Trophoblast cell (in vitro differentiated cells and primary cell): ENCODE measurements at regions not wholly inside any gene's neighbourhood (a gene's known extent, or its start where the extent isn't known, plus 50 kb on each side); places are given as distances from the start of the nearest gene placed in this dataset.

Experiments used
- DNase-seq, 2 donors: peaks; one replicate each; pipeline ENCODE4 v3.0.0-alpha.2; 2016
- H2AFZ ChIP-seq: 2 replicates; pipeline ENCODE4 v1.6.1; 2013; ENCODE audit warnings: low read length, moderate library complexity, mild to moderate bottlenecking; ENCODE audit not compliant: insufficient read depth, poor library complexity
- H2AK5ac ChIP-seq: 2 replicates; pipeline ENCODE4 v1.6.1; 2013; ENCODE audit warnings: mild to moderate bottlenecking, low read length
- H2BK120ac ChIP-seq: 2 replicates; pipeline ENCODE4 v1.6.1; 2013; ENCODE audit warnings: low read length, mild to moderate bottlenecking, moderate library complexity; ENCODE audit not compliant: insufficient read depth, poor library complexity
- H2BK12ac ChIP-seq: 2 replicates; pipeline ENCODE4 v1.6.1; 2013; ENCODE audit warnings: mild to moderate bottlenecking, low read length, moderate library complexity
- H2BK5ac ChIP-seq: 2 replicates; pipeline ENCODE4 v1.6.1; 2013; ENCODE audit warnings: low read length, low read depth, moderate library complexity, mild to moderate bottlenecking; ENCODE audit not compliant: poor library complexity
- H3K14ac ChIP-seq: 2 replicates; pipeline ENCODE4 v1.6.1; 2013; ENCODE audit warnings: mild to moderate bottlenecking, low read length
- H3K18ac ChIP-seq: 2 replicates; pipeline ENCODE4 v1.6.1; 2013; ENCODE audit warnings: mild to moderate bottlenecking, low read length
- H3K23ac ChIP-seq: 2 replicates; pipeline ENCODE4 v1.6.1; 2013; ENCODE audit warnings: low read length
- H3K27ac ChIP-seq: 2 replicates; pipeline ENCODE4 v1.5.1; 2013; ENCODE audit warnings: low read depth, mild to moderate bottlenecking, inconsistent platforms, low read length, moderate library complexity
- H3K27me3 ChIP-seq: 2 replicates; pipeline ENCODE4 v1.6.1; 2013; ENCODE audit warnings: inconsistent platforms, mild to moderate bottlenecking, low read length, moderate library complexity; ENCODE audit not compliant: insufficient read depth
- H3K36me3 ChIP-seq, 2 experiments: 1 replicate in 1 of 2; 2 replicates in 1 of 2; pipeline ENCODE4 v1.6.1; 2013; ENCODE audit warnings: low read length in 2 of 2, mild to moderate bottlenecking in 2 of 2, moderate library complexity in 1 of 2; ENCODE audit not compliant: insufficient read depth in 2 of 2, control insufficient read depth in 1 of 2
- H3K4ac ChIP-seq: 2 replicates; pipeline ENCODE4 v1.6.1; 2013; ENCODE audit warnings: low read depth, mild to moderate bottlenecking, low read length, moderate library complexity
- H3K4me1 ChIP-seq, 2 experiments: 1 replicate in 1 of 2; 2 replicates in 1 of 2; pipeline ENCODE4 v1.6.1; 2013; ENCODE audit warnings: low read length in 2 of 2, mild to moderate bottlenecking in 2 of 2, moderate library complexity in 1 of 2; ENCODE audit not compliant: insufficient read depth in 2 of 2, control insufficient read depth in 1 of 2
- H3K4me2 ChIP-seq: 2 replicates; pipeline ENCODE4 v1.6.1; 2013; ENCODE audit warnings: inconsistent platforms, mild to moderate bottlenecking, low read length, moderate library complexity
- H3K4me3 ChIP-seq: 2 replicates; pipeline ENCODE4 v1.5.1; 2013; ENCODE audit warnings: mild to moderate bottlenecking, low read depth, low read length, inconsistent platforms
- H3K79me1 ChIP-seq: one replicate; pipeline ENCODE4 v1.6.1; 2013; ENCODE audit warnings: low read length
- H3K79me2 ChIP-seq: 2 replicates; pipeline ENCODE4 v1.6.1; 2013; ENCODE audit warnings: low read length, mild to moderate bottlenecking; ENCODE audit not compliant: control insufficient read depth, insufficient read depth, poor library complexity
- H3K9ac ChIP-seq: 2 replicates; pipeline ENCODE4 v1.6.1; 2013; ENCODE audit warnings: mild to moderate bottlenecking, low read length
- H3K9me3 ChIP-seq: 2 replicates; pipeline ENCODE4 v1.6.1; 2013; ENCODE audit warnings: low read depth, mild to moderate bottlenecking, control low read depth, inconsistent platforms, low read length; ENCODE audit not compliant: insufficient read depth
- H4K12ac ChIP-seq: 2 replicates; pipeline ENCODE4 v1.6.1; 2013; ENCODE audit warnings: low read depth, mild to moderate bottlenecking, low read length, moderate library complexity
- H4K8ac ChIP-seq: 2 replicates; pipeline ENCODE4 v1.6.1; 2013; ENCODE audit warnings: low read depth, mild to moderate bottlenecking, low read length, moderate library complexity
- H4K91ac ChIP-seq: one replicate; pipeline ENCODE4 v1.6.1; 2013; ENCODE audit warnings: low read depth, mild to moderate bottlenecking, low read length, moderate library complexity
- WGBS: extraction: QIAGEN DNeasy Blood & Tissue Kit; methylation state at CpG from one replicate; pipeline ENCODE4 v1.1.7; 2013; ENCODE audit warnings: missing lambda C conversion rate; ENCODE audit not compliant: insufficient read length, insufficient coverage; ENCODE audit errors: extremely low coverage; 5-methylcytosine and 5-hydroxymethylcytosine counted together

- no peak overlapping the region for H2BK120ac ChIP-seq
These were observed 2338.8 kb downstream of the PCDH7 start for GRCh38 chr4:33058998-33059397.

GRCh38 chr4:33060674-33061542, 2340.7 kb downstream of the PCDH7 start:
- no peak overlapping the region for H3K4me3 ChIP-seq
- no peak overlapping the region for H2BK12ac ChIP-seq
- H4K12ac ChIP-seq = no peak overlapping the region
- no peaks in the 10 kb centered on the region for H3K36me3 ChIP-seq
- H3K4me1 ChIP-seq = peaks cover 2% of the 10 kb centered on the region in 2 experiments
- H3K79me2 ChIP-seq = no peaks in the 10 kb centered on the region
- no CpG with 5 or more reads among the region's 12 CpGs for WGBS
- H2BK120ac ChIP-seq = no peak overlapping the region
- H3K4me2 ChIP-seq = no peak overlapping the region
- H4K91ac ChIP-seq = no peak overlapping the region
- no peak overlapping the region for H3K9ac ChIP-seq
- no peak overlapping the region for H3K18ac ChIP-seq
- no peak overlapping the region for H4K8ac ChIP-seq
- peaks cover 5% of the 10 kb centered on the region for H3K79me1 ChIP-seq
- H3K4ac ChIP-seq = no peak overlapping the region
- no peak overlapping the region for H3K23ac ChIP-seq
- H3K27ac ChIP-seq = no peak overlapping the region
- DNase-seq = peak; percentile 26 to 68
- H2AFZ ChIP-seq = no peak overlapping the region
- H3K14ac ChIP-seq = no peak overlapping the region
- no peaks in the 10 kb centered on the region for H3K9me3 ChIP-seq
- no peaks in the 10 kb centered on the region for H3K27me3 ChIP-seq
- H2AK5ac ChIP-seq = no peak overlapping the region
- no peak overlapping the region for H2BK5ac ChIP-seq

More at GRCh38 chr4:33058998-33059397, 2338.8 kb downstream of the PCDH7 start:
- H2AK5ac ChIP-seq = no peak overlapping the region
- no peak overlapping the region for H4K12ac ChIP-seq
- no peak overlapping the region for H3K9ac ChIP-seq
- H3K27me3 ChIP-seq = no peaks in the 10 kb centered on the region
- no peak overlapping the region for H3K4me2 ChIP-seq
- no peaks in the 10 kb centered on the region for H3K79me2 ChIP-seq
- no peaks in the 10 kb centered on the region for H3K36me3 ChIP-seq
- H2AFZ ChIP-seq = no peak overlapping the region
- H3K4me1 ChIP-seq = peaks cover 2% of the 10 kb centered on the region in 2 experiments
- H3K9me3 ChIP-seq = no peaks in the 10 kb centered on the region
- H3K14ac ChIP-seq = no peak overlapping the region
- H2BK5ac ChIP-seq = no peak overlapping the region
- H3K27ac ChIP-seq = no peak overlapping the region
- no peak overlapping the region for H4K8ac ChIP-seq
- no peak overlapping the region for H3K4me3 ChIP-seq
- peaks cover 3% of the 10 kb centered on the region for H3K79me1 ChIP-seq
- H3K18ac ChIP-seq = no peak overlapping the region
- no peak overlapping the region for H2BK12ac ChIP-seq
- H3K4ac ChIP-seq = no peak overlapping the region
- no peak for DNase-seq
- H4K91ac ChIP-seq = no peak overlapping the region
- no peak overlapping the region for H3K23ac ChIP-seq

- H2BK5ac ChIP-seq = no peak overlapping the region
- no peak overlapping the region for H2AK5ac ChIP-seq
- H2BK120ac ChIP-seq = no peak overlapping the region
- H3K79me2 ChIP-seq = no peaks in the 10 kb centered on the region
- no peaks in the 10 kb centered on the region for H3K9me3 ChIP-seq
- H4K91ac ChIP-seq = no peak overlapping the region
- H4K12ac ChIP-seq = no peak overlapping the region
- no peak overlapping the region for H3K27ac ChIP-seq
- H3K18ac ChIP-seq = no peak overlapping the region
- H2AFZ ChIP-seq = no peak overlapping the region
- no peak overlapping the region for H3K4ac ChIP-seq
- H4K8ac ChIP-seq = no peak overlapping the region
- H2BK12ac ChIP-seq = peak overlapping the region; percentile 71
- peaks cover 2% of the 10 kb centered on the region in 2 experiments for H3K4me1 ChIP-seq
- no peak overlapping the region for H3K23ac ChIP-seq
- no peaks in the 10 kb centered on the region for H3K36me3 ChIP-seq
- no peaks in the 10 kb centered on the region for H3K27me3 ChIP-seq
- no peak overlapping the region for H3K4me3 ChIP-seq
- H3K9ac ChIP-seq = no peak overlapping the region
- no peak for DNase-seq
- no peak overlapping the region for H3K4me2 ChIP-seq
- H3K79me1 ChIP-seq = peaks cover 5% of the 10 kb centered on the region
- H3K14ac ChIP-seq = no peak overlapping the region
These were observed 2341.6 kb downstream of the PCDH7 start for GRCh38 chr4:33061727-33062126.

- Histone ChIP-seq H4K91ac (no peak overlapping the region), H2BK12ac (peak overlapping the region; percentile 61), H3K4me1 (peaks cover 2% of the 10 kb centered on the region in 2 experiments), H3K4me2 (no peak overlapping the region), H3K79me1 (peaks cover 5% of the 10 kb centered on the region), H3K4ac (no peak overlapping the region), H3K27me3 (no peaks in the 10 kb centered on the region), H3K23ac (no peak overlapping the region), H4K8ac (no peak overlapping the region), H3K18ac (no peak overlapping the region), H2AFZ (no peak overlapping the region), H4K12ac (no peak overlapping the region), H2BK120ac (peak overlapping the region; percentile 69), H3K79me2 (no peaks in the 10 kb centered on the region), H2BK5ac (peak overlapping the region; percentile 31), H2AK5ac (peak overlapping the region; percentile 35), H3K36me3 (no peaks in the 10 kb centered on the region), H3K14ac (peak overlapping the region; percentile 53), H3K27ac (peak overlapping the region; percentile 73), H3K9ac (no peak overlapping the region), H3K4me3 (no peak overlapping the region), H3K9me3 (no peaks in the 10 kb centered on the region)
- WGBS = no CpG with 5 or more reads among the region's 3 CpGs
- no peak for DNase-seq
These were observed 2342.1 kb downstream of the PCDH7 start for GRCh38 chr4:33062155-33062806.
